Natural killer cell treated with Interleukin-12 subunit alpha and Interleukin-12 subunit beta and Interleukin-15 and Interleukin-18, amount 100 ng/mL, for 72 hours (primary cell): ENCODE measurements at regions not wholly inside any gene's neighbourhood (a gene's known extent, or its start where the extent isn't known, plus 50 kb on each side); places are given as distances from the start of the nearest gene placed in this dataset.
"Not testable (repeated sequence)": the region's sequence is repeated elsewhere in the genome, so short reads cannot be mapped to it uniquely, and the experiment has no call there.

ENCODE experiments used
- ATAC-seq, 2 donors: fragments of 150-1000 bp; cut with Tn5 transposase in 1 of 2; sonication (Bioruptor Pico), chemical (Tn5 transposase) in 1 of 2; 2 replicates each; pipeline ENCODE4 v1.10.0; 2021
- DNase-seq: peaks from one replicate; pipeline ENCODE4 v3.0.0; 2022; ENCODE audit warnings: low spot score
- H3K27ac Mint-ChIP-seq, 2 donors: 1 replicate in 1 of 2; 2 replicates in 1 of 2; pipeline ENCODE4 v1.8.0; 2022; ENCODE audit warnings: mixed read lengths in 2 of 2, mild to moderate bottlenecking in 1 of 2, moderate library complexity in 1 of 2
- H3K27me3 Mint-ChIP-seq, 2 donors: 1 replicate in 1 of 2; 2 replicates in 1 of 2; pipeline ENCODE4 v1.8.0; 2022; ENCODE audit warnings: mixed read lengths in 2 of 2
- H3K36me3 Mint-ChIP-seq: one replicate; pipeline ENCODE4 v1.8.0; 2022; ENCODE audit warnings: mixed read lengths
- H3K4me1 Mint-ChIP-seq, 2 donors: 1 replicate in 1 of 2; 2 replicates in 1 of 2; pipeline ENCODE4 v1.8.0; 2022; ENCODE audit warnings: low read depth in 2 of 2, mixed read lengths in 2 of 2, mild to moderate bottlenecking in 1 of 2
- H3K4me3 Mint-ChIP-seq: one replicate; pipeline ENCODE4 v1.8.0; 2022; ENCODE audit warnings: mixed read lengths
- H3K9me3 Mint-ChIP-seq: 2 replicates; pipeline ENCODE4 v1.8.0; 2022; ENCODE audit warnings: mixed read lengths

GRCh38 chr6:115577270-115577669 lies 483.4 kb downstream of the FRK start:
- no peak overlapping the region for H3K27ac Mint-ChIP-seq
- no peaks in the 10 kb centered on the region for H3K27me3 Mint-ChIP-seq
- no peaks in the 10 kb centered on the region for H3K36me3 Mint-ChIP-seq
- no peak for DNase-seq
- H3K4me1 Mint-ChIP-seq = no peaks in the 10 kb centered on the region
- H3K9me3 Mint-ChIP-seq = peaks cover 10% of the 10 kb centered on the region
- no peak for ATAC-seq
- no peak overlapping the region for H3K4me3 Mint-ChIP-seq

DNA sequence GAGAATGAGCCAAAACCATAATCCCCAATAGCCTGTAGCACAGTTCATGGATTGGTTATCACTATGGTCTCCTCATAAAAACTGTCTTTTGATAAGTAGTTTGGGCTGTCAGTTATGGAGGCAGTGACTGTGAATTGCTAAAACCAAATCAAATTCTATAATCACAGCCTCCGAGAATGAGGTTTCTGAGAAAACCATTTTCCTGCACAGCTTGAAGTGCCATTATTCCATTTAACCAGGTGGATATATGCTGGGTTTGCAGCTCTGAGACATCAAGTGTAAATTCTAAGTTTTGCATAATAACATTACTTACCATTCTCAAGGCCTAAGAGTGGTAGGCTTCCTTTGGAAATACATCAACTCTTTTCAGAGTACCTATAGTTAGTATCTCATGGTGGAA lies 485.4 kb downstream of the FRK start:
- no peak for ATAC-seq
- no peak overlapping the region for H3K27ac Mint-ChIP-seq

GRCh38 chr6:115573861-115574260 lies 486.8 kb downstream of the FRK start:
- Mint-ChIP-seq H3K4me3 (no peak overlapping the region), H3K27me3 (no peaks in the 10 kb centered on the region), H3K27ac (no peak overlapping the region), H3K9me3 (peaks cover 5% of the 10 kb centered on the region), H3K4me1 (no peaks in the 10 kb centered on the region), H3K36me3 (no peaks in the 10 kb centered on the region)
- DNase-seq (no peak), ATAC-seq (no peak)

More for the DNA sequence above, 485.4 kb downstream of the FRK start:
- no peak overlapping the region for H3K4me3 Mint-ChIP-seq
- no peaks in the 10 kb centered on the region for H3K27me3 Mint-ChIP-seq
- peaks cover 4% of the 10 kb centered on the region for H3K9me3 Mint-ChIP-seq
- no peak for DNase-seq
- no peaks in the 10 kb centered on the region for H3K36me3 Mint-ChIP-seq
- H3K4me1 Mint-ChIP-seq = no peaks in the 10 kb centered on the region

DNA sequence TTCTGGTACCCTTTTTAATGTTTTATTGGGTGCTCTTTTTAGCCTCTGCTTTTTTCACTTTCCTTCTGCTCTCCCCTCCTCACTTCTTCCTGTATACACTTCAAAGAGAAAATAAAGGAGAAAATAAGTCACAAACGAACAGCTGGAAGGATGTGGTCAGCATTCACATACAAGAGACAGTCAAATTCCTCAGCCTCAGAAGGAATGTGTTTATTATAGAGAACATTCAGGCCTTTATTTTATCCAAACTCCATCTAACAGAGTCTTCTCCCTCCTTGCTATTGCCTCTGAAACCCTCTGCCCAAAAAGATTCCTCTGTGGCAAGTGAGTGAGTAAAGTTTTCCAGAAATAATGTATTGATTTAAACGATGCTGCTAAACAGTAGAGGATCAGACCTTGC lies 490.4 kb downstream of the FRK start:
- ATAC-seq (no peak), DNase-seq (no peak)
- Mint-ChIP-seq H3K36me3 (no peaks in the 10 kb centered on the region), H3K4me3 (no peak overlapping the region), H3K4me1 (no peaks in the 10 kb centered on the region), H3K27me3 (no peaks in the 10 kb centered on the region), H3K9me3 (peaks cover 14% of the 10 kb centered on the region), H3K27ac (no peak overlapping the region)

- no peaks in the 10 kb centered on the region for H3K4me1 Mint-ChIP-seq
- H3K36me3 Mint-ChIP-seq = no peaks in the 10 kb centered on the region
- DNase-seq = no peak
- peaks cover 14% of the 10 kb centered on the region for H3K9me3 Mint-ChIP-seq
- no peak for ATAC-seq
- H3K4me3 Mint-ChIP-seq = no peak overlapping the region
- H3K27me3 Mint-ChIP-seq = no peaks in the 10 kb centered on the region
- no peak overlapping the region for H3K27ac Mint-ChIP-seq
These were observed 506.6 kb downstream of the FRK start for GRCh38 chr6:115554060-115554459.

DNA sequence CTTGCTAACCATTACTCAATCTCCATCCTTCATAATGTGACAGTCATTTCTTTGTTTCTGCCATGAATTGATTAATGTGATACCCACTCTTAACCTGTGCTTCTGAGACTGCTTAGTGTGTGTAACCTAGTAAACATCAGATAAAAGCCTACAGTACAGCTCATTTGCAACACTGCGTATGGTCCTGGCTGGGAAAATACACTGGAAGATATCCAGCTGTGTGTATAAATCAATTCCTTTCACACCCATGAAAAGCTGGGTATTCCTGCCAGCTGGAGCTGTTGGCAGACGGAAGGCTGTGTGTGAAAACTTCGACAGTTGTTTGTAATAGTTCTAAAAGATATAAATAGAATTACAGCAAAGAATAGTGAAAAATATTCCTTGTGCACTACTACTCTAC lies 509.2 kb downstream of the FRK start:
- peaks cover 14% of the 10 kb centered on the region for H3K9me3 Mint-ChIP-seq
- ATAC-seq (no peak), DNase-seq (no peak)
- H3K36me3 Mint-ChIP-seq = peaks cover 13% of the 10 kb centered on the region
- H3K27me3 Mint-ChIP-seq = no peaks in the 10 kb centered on the region
- no peaks in the 10 kb centered on the region for H3K4me1 Mint-ChIP-seq
- H3K27ac Mint-ChIP-seq = no peak overlapping the region
- H3K4me3 Mint-ChIP-seq = no peak overlapping the region

DNA sequence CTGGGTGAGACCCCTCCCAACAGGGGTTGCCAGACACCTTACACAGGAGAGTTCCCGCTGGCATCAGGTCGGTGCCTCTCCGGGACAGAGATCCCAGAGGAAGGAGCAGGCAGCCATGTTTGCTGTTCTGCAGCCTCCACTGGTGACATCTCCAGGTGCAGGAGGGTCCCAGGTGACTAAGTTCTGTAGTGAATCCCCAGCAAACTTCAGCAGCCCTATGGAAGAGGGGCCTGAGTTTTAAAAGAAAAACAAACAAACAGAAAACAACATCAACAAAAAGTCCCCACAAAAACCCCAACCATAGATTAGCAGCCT lies 515.1 kb downstream of the FRK start:
- H3K27ac Mint-ChIP-seq = no peak overlapping the region
- no peaks in the 10 kb centered on the region for H3K4me1 Mint-ChIP-seq
- H3K36me3 Mint-ChIP-seq = peaks cover 18% of the 10 kb centered on the region
- ATAC-seq = no peak
- H3K27me3 Mint-ChIP-seq = no peaks in the 10 kb centered on the region
- no peak overlapping the region for H3K4me3 Mint-ChIP-seq
- DNase-seq = no peak
- H3K9me3 Mint-ChIP-seq = peaks cover 11% of the 10 kb centered on the region

- H3K27me3 Mint-ChIP-seq = no peaks in the 10 kb centered on the region
- no peak for ATAC-seq
- H3K9me3 Mint-ChIP-seq = peaks cover 8% of the 10 kb centered on the region
- H3K4me3 Mint-ChIP-seq = no peak overlapping the region
- H3K27ac Mint-ChIP-seq = no peak overlapping the region
- peaks cover 18% of the 10 kb centered on the region for H3K36me3 Mint-ChIP-seq
- no peaks in the 10 kb centered on the region for H3K4me1 Mint-ChIP-seq
- no peak for DNase-seq
These were observed 515.7 kb downstream of the FRK start for GRCh38 chr6:115544765-115545671.

DNA sequence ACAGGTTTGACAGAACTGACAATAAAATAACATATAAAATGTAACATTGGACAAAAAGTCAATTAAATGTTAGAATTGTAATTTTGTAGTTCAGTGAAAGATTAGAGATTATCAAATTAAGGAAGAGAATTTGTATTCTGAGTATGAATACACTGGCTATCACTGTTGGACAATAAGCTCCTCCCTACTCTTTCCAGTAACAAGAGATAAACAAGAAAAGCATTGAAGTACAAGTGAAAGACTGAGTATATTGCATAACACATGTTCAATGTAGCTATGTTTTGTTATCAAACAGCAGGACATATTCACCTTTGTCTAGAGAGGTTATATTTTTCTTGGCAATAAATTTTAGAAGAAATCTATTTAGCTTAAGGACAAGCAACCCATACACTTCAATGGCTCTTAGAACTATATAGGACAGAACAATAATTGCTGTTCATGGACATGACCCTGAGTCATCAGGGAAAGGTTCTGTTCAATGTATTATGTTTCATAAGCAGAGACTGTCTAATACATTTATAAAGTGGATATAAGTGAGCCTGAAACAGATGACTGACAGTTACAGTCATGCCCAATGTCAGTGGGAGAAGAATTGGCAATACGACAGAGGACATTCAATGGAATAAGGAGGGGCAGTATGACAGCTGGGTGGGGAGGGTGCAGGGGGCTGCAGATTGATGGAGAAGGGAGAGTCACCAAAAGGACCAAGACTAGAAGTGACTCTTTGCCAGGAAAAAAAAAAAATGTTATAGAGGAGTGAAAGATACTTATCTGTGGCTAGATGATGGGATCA lies 520.4 kb downstream of the FRK start:
- ATAC-seq (no peak), DNase-seq (no peak)
- no peak overlapping the region for H3K4me3 Mint-ChIP-seq
- H3K4me1 Mint-ChIP-seq = no peaks in the 10 kb centered on the region
- H3K27ac Mint-ChIP-seq = no peak overlapping the region
- peaks cover 11% of the 10 kb centered on the region for H3K9me3 Mint-ChIP-seq
- no peaks in the 10 kb centered on the region for H3K27me3 Mint-ChIP-seq
- H3K36me3 Mint-ChIP-seq = peaks cover 4% of the 10 kb centered on the region

GRCh38 chr6:115539531-115539930 lies 521.2 kb downstream of the FRK start:
- no peaks in the 10 kb centered on the region for H3K27me3 Mint-ChIP-seq
- no peak overlapping the region for H3K27ac Mint-ChIP-seq
- DNase-seq (no peak), ATAC-seq (no peak)
- no peaks in the 10 kb centered on the region for H3K4me1 Mint-ChIP-seq
- peaks cover 8% of the 10 kb centered on the region for H3K36me3 Mint-ChIP-seq
- peaks cover 11% of the 10 kb centered on the region for H3K9me3 Mint-ChIP-seq
- H3K4me3 Mint-ChIP-seq = no peak overlapping the region

DNA sequence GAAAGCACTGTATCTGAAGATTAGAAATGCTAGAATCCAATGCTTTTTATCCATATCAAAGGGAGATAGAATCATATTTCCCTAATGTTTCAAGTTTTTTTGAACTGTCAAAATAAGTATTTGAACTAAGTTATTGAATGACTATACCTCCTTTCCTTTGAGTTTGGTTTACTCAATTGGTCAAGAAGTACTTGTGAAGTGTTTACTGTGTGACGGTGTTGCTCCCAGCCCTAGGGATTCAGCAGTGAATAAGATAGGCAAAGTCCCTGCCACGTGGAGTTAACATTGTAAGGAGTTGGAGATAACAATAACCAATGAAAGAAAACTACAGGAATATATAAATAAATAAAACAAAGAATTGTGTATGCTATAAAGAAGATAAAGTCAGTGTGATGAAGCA lies 535.9 kb downstream of the FRK start:
- H3K27ac Mint-ChIP-seq = no peak overlapping the region
- no peak for ATAC-seq
- DNase-seq = no peak
- peaks cover 5% of the 10 kb centered on the region for H3K36me3 Mint-ChIP-seq
- peaks cover 17% of the 10 kb centered on the region for H3K9me3 Mint-ChIP-seq
- H3K4me1 Mint-ChIP-seq = no peaks in the 10 kb centered on the region
- no peaks in the 10 kb centered on the region for H3K27me3 Mint-ChIP-seq
- no peak overlapping the region for H3K4me3 Mint-ChIP-seq

DNA sequence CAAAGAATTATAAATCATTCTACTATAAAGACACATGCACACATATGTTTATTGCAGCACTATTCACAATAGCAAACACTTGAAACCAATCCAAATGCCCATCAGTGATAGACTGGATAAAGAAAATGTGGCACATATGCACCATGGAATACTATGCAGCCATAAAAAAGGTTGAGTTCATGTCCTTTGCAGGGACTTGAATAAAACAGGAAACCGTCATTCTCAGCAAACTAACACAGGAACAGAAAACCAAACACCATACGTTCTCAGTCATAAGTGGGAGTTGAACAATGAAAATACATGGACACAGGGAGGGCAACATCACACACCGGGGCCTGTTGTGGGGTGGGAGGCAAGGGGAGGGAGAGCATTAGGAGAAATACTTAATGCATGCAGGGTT lies 538.9 kb downstream of the FRK start:
- H3K27ac Mint-ChIP-seq, H3K27me3 Mint-ChIP-seq, DNase-seq, H3K4me1 Mint-ChIP-seq, H3K4me3 Mint-ChIP-seq, ATAC-seq: not testable (repeated sequence)
- Mint-ChIP-seq H3K36me3 (peaks cover 17% of the 10 kb centered on the region), H3K9me3 (peaks cover 23% of the 10 kb centered on the region)

GRCh38 chr6:115514656-115515055 lies 546.0 kb downstream of the FRK start:
- Mint-ChIP-seq H3K4me1 (no peaks in the 10 kb centered on the region), H3K27ac (no peak overlapping the region), H3K36me3 (peaks cover 17% of the 10 kb centered on the region), H3K4me3 (no peak overlapping the region), H3K9me3 (peaks cover 22% of the 10 kb centered on the region), H3K27me3 (no peaks in the 10 kb centered on the region)
- no peak for DNase-seq
- ATAC-seq = no peak

DNA sequence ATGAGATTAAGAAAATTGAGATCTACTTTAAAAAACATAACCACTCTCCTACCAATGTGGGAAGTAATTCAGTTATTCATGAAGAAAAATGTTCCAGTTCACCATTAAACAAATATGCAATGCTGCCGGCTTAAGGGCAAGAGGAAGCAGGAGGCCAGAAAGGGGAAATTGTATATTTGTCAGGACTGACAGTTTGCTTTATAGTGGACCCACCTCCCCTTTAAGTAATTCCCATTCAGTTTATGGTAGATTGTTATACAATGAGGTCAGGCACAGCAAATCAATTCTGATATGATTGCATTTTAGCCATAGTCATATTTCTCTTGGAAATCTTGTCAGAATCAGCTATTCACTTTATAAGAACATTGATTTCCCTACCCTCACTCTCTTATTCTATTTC lies 547.8 kb downstream of the FRK start:
- ATAC-seq (no peak), DNase-seq (no peak)
- Mint-ChIP-seq H3K4me1 (no peaks in the 10 kb centered on the region), H3K36me3 (peaks cover 6% of the 10 kb centered on the region), H3K9me3 (peaks cover 14% of the 10 kb centered on the region), H3K27me3 (no peaks in the 10 kb centered on the region), H3K4me3 (no peak overlapping the region), H3K27ac (no peak overlapping the region)
